B cell (primary cell): ENCODE measurements at regions not wholly inside any gene's neighbourhood (a gene's known extent, or its start where the extent isn't known, plus 50 kb on each side); places are given as distances from the start of the nearest gene placed in this dataset.

Experiments
- CTCF ChIP-seq: fragments of 200-600 bp; IDR thresholded peaks from one replicate; pipeline ENCODE4 v1.8.0; 2022; ENCODE audit warnings: antibody characterized with exemption, mild to moderate bottlenecking
- EZH2 ChIP-seq: IDR thresholded peaks from 2 replicates; pipeline ENCODE4 v1.6.1; 2012; ENCODE audit warnings: borderline replicate concordance, low read depth, mild to moderate bottlenecking, moderate library complexity, low read length; ENCODE audit not compliant: insufficient read depth, poor library complexity, severe bottlenecking

DNA sequence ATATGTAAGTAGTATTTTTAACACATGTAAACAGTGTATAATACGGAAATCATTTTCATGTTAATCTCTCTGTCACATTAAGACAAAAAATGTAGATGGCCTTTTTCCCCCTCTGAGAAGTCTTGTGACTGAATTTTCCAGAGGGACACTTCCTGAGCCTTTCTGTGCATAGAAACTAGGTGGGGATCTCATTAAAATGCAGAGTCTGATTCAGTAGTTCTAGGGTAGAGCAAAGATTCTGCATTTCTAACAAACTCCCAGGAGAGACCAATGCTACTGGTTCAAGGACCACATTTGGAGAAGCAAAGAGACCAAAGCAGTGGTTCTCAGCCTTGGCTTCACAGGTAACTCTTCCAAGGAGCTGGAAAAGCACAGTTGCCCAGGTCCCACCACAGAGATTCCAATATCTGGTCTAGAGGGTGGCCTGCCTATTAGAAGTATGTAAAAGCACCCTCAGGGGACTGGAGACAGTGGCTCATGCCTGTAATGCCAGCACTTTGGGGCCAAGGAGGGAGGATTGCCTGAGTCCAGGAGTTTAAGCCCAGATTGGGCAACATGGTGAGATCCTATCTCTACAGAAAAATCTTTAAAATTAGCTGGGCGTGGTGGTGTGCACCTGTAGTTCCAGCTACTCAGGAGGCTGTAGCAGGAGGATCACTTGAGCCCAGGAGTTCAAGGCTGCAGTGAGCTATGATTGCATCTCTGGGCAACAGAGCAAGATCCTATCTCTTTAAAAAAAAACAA, 378.5 kb downstream of the KIF16B start:
- no peak for TF ChIP-seq CTCF
- no peak for TF ChIP-seq EZH2
